Activated CD8-positive, alpha-beta memory T cell treated with anti-CD3 and anti-CD28 coated beads for 1 hour (primary cell): ENCODE measurements at regions not wholly inside any gene's neighbourhood (a gene's known extent, or its start where the extent isn't known, plus 50 kb on each side); places are given as distances from the start of the nearest gene placed in this dataset.
"Not testable (repeated sequence)": the region's sequence is repeated elsewhere in the genome, so short reads cannot be mapped to it uniquely, and the experiment has no call there.

Experiments
- DNase-seq, 2 donors: peaks; one replicate each; pipeline ENCODE4 v3.0.0-alpha.2; 2020; ENCODE audit warnings: low read depth in 1 of 2; ENCODE audit errors: extremely low read depth in 1 of 2

GRCh38 chr12:75766263-75767160, 255.1 kb upstream of the KRR1 start:
- DNase-seq = no peak

- no peak for DNase-seq
Observed at GRCh38 chr12:75765170-75766059, 254.0 kb upstream of the KRR1 start.

- DNase-seq = no peak
Observed at GRCh38 chr12:75764091-75764841, 252.9 kb upstream of the KRR1 start.

- no peak for DNase-seq
Observed at GRCh38 chr12:75760573-75761294, 249.3 kb upstream of the KRR1 start.

- no peak for DNase-seq
Observed at GRCh38 chr12:75759842-75760572, 248.6 kb upstream of the KRR1 start.

- DNase-seq = no peak
Observed at GRCh38 chr12:75759196-75759595, 247.8 kb upstream of the KRR1 start.

- DNase-seq = no peak
Observed at GRCh38 chr12:75756771-75757170, 245.4 kb upstream of the KRR1 start.

GRCh38 chr12:75756111-75756510, 244.7 kb upstream of the KRR1 start:
- DNase-seq = no peak

- DNase-seq = no peak
Observed at GRCh38 chr12:75754698-75755097, 243.3 kb upstream of the KRR1 start.

GRCh38 chr12:75754141-75754540, 242.7 kb upstream of the KRR1 start:
- no peak for DNase-seq

GRCh38 chr12:75751769-75752471, 240.5 kb upstream of the KRR1 start:
- no peak for DNase-seq

- no peak for DNase-seq
Observed at GRCh38 chr12:75750716-75751306, 239.4 kb upstream of the KRR1 start.

- not testable (repeated sequence) for DNase-seq
Observed at GRCh38 chr12:75748990-75749389, 237.6 kb upstream of the KRR1 start.

GRCh38 chr12:75748136-75748535, 236.7 kb upstream of the KRR1 start:
- DNase-seq = no peak

GRCh38 chr12:75747572-75748021, 236.2 kb upstream of the KRR1 start:
- DNase-seq = no peak

- no peak for DNase-seq
Observed at GRCh38 chr12:75746621-75747020, 235.2 kb upstream of the KRR1 start.

- no peak for DNase-seq
Observed at GRCh38 chr12:75744607-75745256, 233.3 kb upstream of the KRR1 start.

GRCh38 chr12:75742961-75743360, 231.6 kb upstream of the KRR1 start:
- DNase-seq = no peak
